Lower leg skin (tissue), 4 donors: ENCODE measurements at regions not wholly inside any gene's neighbourhood (a gene's known extent, or its start where the extent isn't known, plus 50 kb on each side); places are given as distances from the start of the nearest gene placed in this dataset.
"Not testable (repeated sequence)": the region's sequence is repeated elsewhere in the genome, so short reads cannot be mapped to it uniquely, and the experiment has no call there.

Source experiments
- DNase-seq, 2 donors: peaks; one replicate each; pipeline ENCODE4 v3.0.0-alpha.2; 2019; ENCODE audit warnings: low spot score in 2 of 2
- H3K4me3 ChIP-seq: fragments of 200-600 bp; sonication (generic); 2 replicates; pipeline ENCODE4 v1.5.1; 2017; ENCODE audit warnings: mild to moderate bottlenecking, low read depth; ENCODE audit not compliant: poor library complexity, severe bottlenecking
- CTCF ChIP-seq, 3 donors: fragments of 450-650 bp; IDR thresholded peaks; one replicate each; pipeline ENCODE4 v1.5.1; 2016; ENCODE audit warnings: antibody characterized with exemption in 3 of 3, mild to moderate bottlenecking in 3 of 3, moderate library complexity in 2 of 3
- POLR2A ChIP-seq, 2 donors: fragments of 450-650 bp; IDR thresholded peaks; one replicate each; pipeline ENCODE4 v1.6.1; 2016 to 2017; ENCODE audit warnings: antibody characterized with exemption in 2 of 2, mild to moderate bottlenecking in 1 of 2, moderate library complexity in 1 of 2
- WGBS, 2 donors: methylation state at CpG; one replicate each; pipeline ENCODE4 v1.1.5; 2018; 5-methylcytosine and 5-hydroxymethylcytosine counted together
- intact Hi-C: fragments of 100-400 bp; cut with DNase I; formaldehyde crosslinking; loops from one replicate; pipeline ENCODE4 v1.15.0; 2023; ENCODE audit warnings: low total_unique reads

DNA sequence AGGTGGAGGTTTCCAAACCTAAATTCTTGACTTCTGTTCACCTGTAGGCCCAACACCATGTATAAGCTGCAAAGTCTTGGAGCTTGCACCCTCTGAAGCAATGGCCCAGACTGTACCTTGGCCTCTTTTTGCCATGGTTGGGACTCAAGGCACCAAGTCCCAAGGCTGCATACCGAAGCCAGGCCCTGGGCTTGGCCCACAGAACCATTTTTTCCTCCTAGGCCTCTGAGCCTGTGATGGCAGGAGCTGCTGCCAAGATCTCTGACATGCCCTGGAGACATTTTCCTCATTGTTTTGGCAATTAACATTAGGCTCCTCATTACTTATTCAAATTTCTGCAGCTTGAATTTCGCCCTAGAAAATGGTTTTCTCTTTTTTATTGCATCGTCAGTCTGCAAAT is 297.9 kb downstream of the OXSM start:
- no peak for TF ChIP-seq POLR2A (IDR thresholded peaks at IDR 0.05)
- TF ChIP-seq CTCF (IDR thresholded peaks at IDR 0.05) = no peak
- 79 to 82% methylated on average over 3 of the region's 3 CpGs for WGBS, 2 donors

GRCh38 chr3:26089249-26089648 is 299.4 kb downstream of the OXSM start:
- TF ChIP-seq POLR2A (IDR thresholded peaks at IDR 0.05) (no peak), CTCF (IDR thresholded peaks at IDR 0.05) (no peak)
- DNase-seq = no peak
- no peak overlapping the region for H3K4me3 ChIP-seq
- intact Hi-C loops = no loop called here
- 51 to 53% methylated on average over 1 of the region's 1 CpG for WGBS, 2 donors

More for the DNA sequence above, 297.9 kb downstream of the OXSM start:
- intact Hi-C loops = no loop called here
- no peak overlapping the region for H3K4me3 ChIP-seq
- DNase-seq = no peak

DNA sequence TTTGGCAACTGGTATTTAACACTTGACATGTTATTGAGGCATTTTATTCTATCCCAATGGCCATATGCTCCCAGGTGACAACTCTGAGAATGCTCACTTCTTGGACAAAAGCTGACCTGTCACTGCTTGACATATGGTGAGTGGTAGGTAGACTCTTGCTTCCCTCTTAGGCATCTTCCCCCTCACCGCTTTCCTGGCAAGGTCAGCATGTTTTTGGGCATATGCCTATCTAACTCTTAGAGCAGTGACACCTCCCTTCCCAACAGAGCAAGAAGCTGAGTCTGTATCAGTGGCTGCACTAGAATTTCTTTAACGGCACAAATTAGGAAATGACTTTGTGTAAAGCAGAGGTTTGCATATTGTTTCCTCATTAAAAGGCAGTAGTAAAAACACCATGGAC is 300.7 kb downstream of the OXSM start:
- no peak overlapping the region for H3K4me3 ChIP-seq
- 81 to 83% methylated on average over 2 of the region's 2 CpGs for WGBS, 2 donors
- no peak for DNase-seq
- intact Hi-C loops = no loop called here
- TF ChIP-seq CTCF (IDR thresholded peaks at IDR 0.05) (no peak), POLR2A (IDR thresholded peaks at IDR 0.05) (no peak)

GRCh38 chr3:26091096-26091495 is 301.2 kb downstream of the OXSM start:
- TF ChIP-seq CTCF (IDR thresholded peaks at IDR 0.05) = no peak
- TF ChIP-seq POLR2A (IDR thresholded peaks at IDR 0.05) = no peak
- intact Hi-C loops = no loop called here
- DNase-seq = no peak
- H3K4me3 ChIP-seq = no peak overlapping the region

DNA sequence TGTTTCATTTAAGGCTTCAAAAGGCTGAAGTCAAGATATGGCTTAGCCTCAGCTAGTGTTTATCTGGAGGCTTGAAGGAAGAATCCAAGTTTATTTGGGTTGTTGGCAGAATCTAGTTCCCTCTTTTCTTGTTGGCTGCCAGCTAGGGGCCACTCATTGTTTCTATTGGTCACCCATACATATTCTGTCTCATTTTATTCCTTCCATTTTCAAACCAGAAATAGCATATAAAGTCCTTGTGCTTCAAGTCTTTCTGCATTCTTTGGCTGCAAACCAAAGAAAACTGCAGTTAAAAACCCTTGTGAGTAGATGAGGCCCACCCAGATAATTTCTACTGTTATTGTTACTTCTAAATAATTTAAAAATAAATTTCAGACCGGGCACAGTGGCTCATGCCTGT is 301.7 kb downstream of the OXSM start:
- no peak overlapping the region for H3K4me3 ChIP-seq
- WGBS, 2 donors = 19 to 38% methylated on average over 1 of the region's 1 CpG
- no peak for TF ChIP-seq CTCF (IDR thresholded peaks at IDR 0.05)
- no peak for TF ChIP-seq POLR2A (IDR thresholded peaks at IDR 0.05)
- no peak for DNase-seq
- intact Hi-C loops = no loop called here

DNA sequence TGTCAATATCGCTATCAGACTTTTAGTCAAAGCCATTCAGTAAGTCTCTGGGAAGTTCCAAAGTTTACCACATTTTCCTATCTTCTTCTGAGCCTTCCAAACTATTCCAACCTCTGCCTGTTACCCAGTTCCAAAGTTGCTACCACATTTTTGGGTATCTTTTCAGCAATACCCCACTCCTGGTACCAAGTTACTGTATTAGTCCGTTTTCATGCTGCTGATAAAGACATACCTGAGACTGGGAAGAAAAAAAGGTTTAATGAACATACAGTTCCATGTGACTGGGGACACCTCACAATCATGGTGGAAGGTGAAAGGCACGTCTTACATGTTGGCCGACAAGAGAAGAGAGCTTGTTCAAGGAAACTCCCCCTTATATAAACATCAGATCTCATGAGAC is 307.2 kb downstream of the OXSM start:
- WGBS, 2 donors = 91 to 92% methylated on average over 4 of the region's 4 CpGs
- intact Hi-C loops, H3K4me3 ChIP-seq, DNase-seq: not testable (repeated sequence)
